Activated B cell treated with CpG ODN at 0.5 μM for 24 hours (primary cell): ENCODE measurements at regions not wholly inside any gene's neighbourhood (a gene's known extent, or its start where the extent isn't known, plus 50 kb on each side); places are given as distances from the start of the nearest gene placed in this dataset.

Experiments
- ATAC-seq: fragments of 200-7000 bp; cut with Tn5 transposase; one replicate; pipeline ENCODE4 v1.10.0; 2021; ENCODE audit warnings: low read depth, mild to moderate bottlenecking, moderate library complexity
- CTCF ChIA-PET: fragments of 350-600 bp; sonication (Branson Sonifier 250); formaldehyde crosslinking; loops from one replicate; lab custom pipeline; 2021; ENCODE audit warnings: antibody characterized with exemption; lab: Charles Lee
- POLR2A ChIA-PET: fragments of 350-600 bp; sonication (Branson Sonifier 250); formaldehyde crosslinking; loops from one replicate; lab custom pipeline; 2021; ENCODE audit warnings: antibody characterized with exemption; lab: Charles Lee
- DNase-seq: peaks from one replicate; pipeline ENCODE4 v3.0.0; 2022
- H3K27ac Mint-ChIP-seq: one replicate; pipeline ENCODE4 v1.8.0; 2020; ENCODE audit warnings: mixed read lengths
- H3K27me3 Mint-ChIP-seq: one replicate; pipeline ENCODE4 v1.8.0; 2021; ENCODE audit warnings: mixed read lengths
- H3K36me3 Mint-ChIP-seq: one replicate; pipeline ENCODE4 v1.8.0; 2021; ENCODE audit warnings: low read depth, mixed read lengths
- H3K4me1 Mint-ChIP-seq: one replicate; pipeline ENCODE4 v1.8.0; 2021; ENCODE audit warnings: mixed read lengths
- H3K4me3 Mint-ChIP-seq: one replicate; pipeline ENCODE4 v1.8.0; 2020; ENCODE audit warnings: mild to moderate bottlenecking, mixed read lengths
- H3K9me3 Mint-ChIP-seq: one replicate; pipeline ENCODE4 v1.8.0; 2020; ENCODE audit warnings: mixed read lengths
- CTCF ChIP-seq: fragments of 200-600 bp; IDR thresholded peaks from one replicate; pipeline ENCODE4 v1.8.0; 2022; ENCODE audit warnings: antibody characterized with exemption, mild to moderate bottlenecking
- intact Hi-C: fragments of 100-400 bp; cut with micrococcal nuclease; formaldehyde crosslinking; loops from one replicate; pipeline ENCODE4 v1.15.1; 2024

- no peak for ATAC-seq
- H3K27ac Mint-ChIP-seq, result no peak overlapping the region
- no peak for TF ChIP-seq CTCF
Measured at GRCh38 chr11:116651737-116652237, 121.0 kb downstream of the BUD13 start.

GRCh38 chr11:116651098-116651736 lies 121.6 kb downstream of the BUD13 start:
- ChIA-PET CTCF (no interaction called here), POLR2A (no interaction called here)
- no peaks in the 10 kb centered on the region for H3K4me1 Mint-ChIP-seq
- intact Hi-C loops, result no loop called here
- DNase-seq (no peak), ATAC-seq (no peak)
- TF ChIP-seq CTCF, result no peak
- no peaks in the 10 kb centered on the region for H3K36me3 Mint-ChIP-seq
- no peak overlapping the region for H3K4me3 Mint-ChIP-seq
- peaks cover 7% of the 10 kb centered on the region for H3K27me3 Mint-ChIP-seq
- H3K9me3 Mint-ChIP-seq, result peaks cover 12% of the 10 kb centered on the region
- no peak overlapping the region for H3K27ac Mint-ChIP-seq

More at GRCh38 chr11:116651737-116652237, 121.0 kb downstream of the BUD13 start:
- peaks cover 12% of the 10 kb centered on the region for H3K9me3 Mint-ChIP-seq
- no peak for DNase-seq
- H3K4me3 Mint-ChIP-seq, result no peak overlapping the region
- CTCF ChIA-PET, result no interaction called here
- H3K36me3 Mint-ChIP-seq, result no peaks in the 10 kb centered on the region
- POLR2A ChIA-PET, result no interaction called here
- H3K27me3 Mint-ChIP-seq, result peaks cover 7% of the 10 kb centered on the region
- intact Hi-C loops, result no loop called here
- H3K4me1 Mint-ChIP-seq, result no peaks in the 10 kb centered on the region

GRCh38 chr11:116650052-116650451 lies 122.7 kb downstream of the BUD13 start:
- H3K4me1 Mint-ChIP-seq, result no peaks in the 10 kb centered on the region
- H3K36me3 Mint-ChIP-seq, result no peaks in the 10 kb centered on the region
- H3K4me3 Mint-ChIP-seq, result no peak overlapping the region
- DNase-seq (no peak), ATAC-seq (no peak)
- intact Hi-C loops, result no loop called here
- H3K9me3 Mint-ChIP-seq, result peaks cover 6% of the 10 kb centered on the region
- H3K27me3 Mint-ChIP-seq, result peaks cover 7% of the 10 kb centered on the region
- ChIA-PET CTCF (no interaction called here), POLR2A (no interaction called here)
- H3K27ac Mint-ChIP-seq, result no peak overlapping the region
- TF ChIP-seq CTCF, result no peak

GRCh38 chr11:116649268-116649667 lies 123.5 kb downstream of the BUD13 start:
- peaks cover 7% of the 10 kb centered on the region for H3K27me3 Mint-ChIP-seq
- no peaks in the 10 kb centered on the region for H3K4me1 Mint-ChIP-seq
- no peaks in the 10 kb centered on the region for H3K9me3 Mint-ChIP-seq
- no peaks in the 10 kb centered on the region for H3K36me3 Mint-ChIP-seq
- no peak for DNase-seq
- ChIA-PET CTCF (no interaction called here), POLR2A (no interaction called here)
- H3K4me3 Mint-ChIP-seq, result no peak overlapping the region
- no peak overlapping the region for H3K27ac Mint-ChIP-seq
- TF ChIP-seq CTCF, result no peak
- no peak for ATAC-seq
- intact Hi-C loops, result no loop called here

- peaks cover 7% of the 10 kb centered on the region for H3K27me3 Mint-ChIP-seq
- CTCF ChIA-PET, result no interaction called here
- no peak for DNase-seq
- no peak overlapping the region for H3K4me3 Mint-ChIP-seq
- H3K4me1 Mint-ChIP-seq, result no peaks in the 10 kb centered on the region
- H3K36me3 Mint-ChIP-seq, result no peaks in the 10 kb centered on the region
- no peak overlapping the region for H3K27ac Mint-ChIP-seq
- no peak for TF ChIP-seq CTCF
- POLR2A ChIA-PET, result no interaction called here
- no peak for ATAC-seq
- intact Hi-C loops, result no loop called here
- no peaks in the 10 kb centered on the region for H3K9me3 Mint-ChIP-seq
Measured at GRCh38 chr11:116648247-116649174, 124.3 kb downstream of the BUD13 start.
